ENCODE measurements at regions not wholly inside any gene's neighbourhood (a gene's known extent, or its start where the extent isn't known, plus 50 kb on each side); places are given as distances from the start of the nearest gene placed in this dataset.

GRCh38 chr12:124686370-124687173 lies 119.2 kb upstream of the NCOR2 start:
- TF ChIP-seq, protein P1, sequence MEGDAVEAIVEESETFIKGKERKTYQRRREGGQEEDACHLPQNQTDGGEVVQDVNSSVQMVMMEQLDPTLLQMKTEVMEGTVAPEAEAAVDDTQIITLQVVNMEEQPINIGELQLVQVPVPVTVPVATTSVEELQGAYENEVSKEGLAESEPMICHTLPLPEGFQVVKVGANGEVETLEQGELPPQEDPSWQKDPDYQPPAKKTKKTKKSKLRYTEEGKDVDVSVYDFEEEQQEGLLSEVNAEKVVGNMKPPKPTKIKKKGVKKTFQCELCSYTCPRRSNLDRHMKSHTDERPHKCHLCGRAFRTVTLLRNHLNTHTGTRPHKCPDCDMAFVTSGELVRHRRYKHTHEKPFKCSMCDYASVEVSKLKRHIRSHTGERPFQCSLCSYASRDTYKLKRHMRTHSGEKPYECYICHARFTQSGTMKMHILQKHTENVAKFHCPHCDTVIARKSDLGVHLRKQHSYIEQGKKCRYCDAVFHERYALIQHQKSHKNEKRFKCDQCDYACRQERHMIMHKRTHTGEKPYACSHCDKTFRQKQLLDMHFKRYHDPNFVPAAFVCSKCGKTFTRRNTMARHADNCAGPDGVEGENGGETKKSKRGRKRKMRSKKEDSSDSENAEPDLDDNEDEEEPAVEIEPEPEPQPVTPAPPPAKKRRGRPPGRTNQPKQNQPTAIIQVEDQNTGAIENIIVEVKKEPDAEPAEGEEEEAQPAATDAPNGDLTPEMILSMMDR (IDR thresholded peaks at IDR 0.05; ENCODE audit: low read depth, low read length), result no peak
- no peak for TF ChIP-seq EZH2phosphoT487 (IDR thresholded peaks at IDR 0.05; ENCODE audit: low read depth)
